ENCODE measurements at regions not wholly inside any gene's neighbourhood (a gene's known extent, or its start where the extent isn't known, plus 50 kb on each side); places are given as distances from the start of the nearest gene placed in this dataset.
A peak's percentile ranks its signal among the peaks of the same experiment; 100 is the strongest.

DNA sequence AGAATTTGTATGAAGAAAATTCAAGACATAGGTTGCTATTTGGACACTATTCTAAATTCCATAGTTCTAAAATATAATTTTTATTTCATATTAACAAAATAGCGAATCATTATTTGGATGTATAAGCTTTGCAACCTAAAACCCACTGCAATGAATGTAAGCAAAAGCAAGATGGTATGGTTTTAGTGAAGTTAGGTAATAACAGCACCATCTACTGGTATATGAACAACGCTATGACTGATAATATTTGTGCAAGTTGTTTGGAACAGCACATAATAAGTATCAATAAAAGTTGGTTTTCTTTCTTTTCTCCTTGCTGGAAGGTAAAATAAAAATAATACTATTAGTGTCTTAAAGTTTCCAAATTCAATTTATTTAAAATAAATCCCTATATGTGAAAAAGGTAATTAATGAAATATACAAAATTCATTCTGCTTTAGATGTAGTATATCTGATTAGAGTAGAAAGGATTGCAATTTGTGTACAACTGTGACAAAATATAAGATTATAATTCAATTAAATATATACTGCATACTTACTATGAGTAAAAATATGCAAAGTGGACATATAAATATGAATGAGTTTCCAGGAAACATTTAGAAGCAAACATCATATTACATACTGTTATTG lies 79.0 kb upstream of the LSM8 start:
- DNase-seq, result no peak
- Histone ChIP-seq H3K36me3 (ENCODE audit: low read depth) (no peaks in the 10 kb centered on the region), H3K4me3 (no peak overlapping the region), H3K4me1 (ENCODE audit: low read depth) (no peaks in the 10 kb centered on the region), H3K9me3 (no peaks in the 10 kb centered on the region)
- peak; percentile 44 for ATAC-seq
- intact Hi-C loops (cut with DNase I, micrococcal nuclease), result no loop called here
- TF ChIP-seq, protein P1, sequence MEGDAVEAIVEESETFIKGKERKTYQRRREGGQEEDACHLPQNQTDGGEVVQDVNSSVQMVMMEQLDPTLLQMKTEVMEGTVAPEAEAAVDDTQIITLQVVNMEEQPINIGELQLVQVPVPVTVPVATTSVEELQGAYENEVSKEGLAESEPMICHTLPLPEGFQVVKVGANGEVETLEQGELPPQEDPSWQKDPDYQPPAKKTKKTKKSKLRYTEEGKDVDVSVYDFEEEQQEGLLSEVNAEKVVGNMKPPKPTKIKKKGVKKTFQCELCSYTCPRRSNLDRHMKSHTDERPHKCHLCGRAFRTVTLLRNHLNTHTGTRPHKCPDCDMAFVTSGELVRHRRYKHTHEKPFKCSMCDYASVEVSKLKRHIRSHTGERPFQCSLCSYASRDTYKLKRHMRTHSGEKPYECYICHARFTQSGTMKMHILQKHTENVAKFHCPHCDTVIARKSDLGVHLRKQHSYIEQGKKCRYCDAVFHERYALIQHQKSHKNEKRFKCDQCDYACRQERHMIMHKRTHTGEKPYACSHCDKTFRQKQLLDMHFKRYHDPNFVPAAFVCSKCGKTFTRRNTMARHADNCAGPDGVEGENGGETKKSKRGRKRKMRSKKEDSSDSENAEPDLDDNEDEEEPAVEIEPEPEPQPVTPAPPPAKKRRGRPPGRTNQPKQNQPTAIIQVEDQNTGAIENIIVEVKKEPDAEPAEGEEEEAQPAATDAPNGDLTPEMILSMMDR (IDR thresholded peaks at IDR 0.05), result no peak

GRCh38 chr7:118109607-118110006 lies 74.4 kb upstream of the LSM8 start:
- Histone ChIP-seq H3K4me1 (ENCODE audit: low read depth) (no peaks in the 10 kb centered on the region), H3K36me3 (ENCODE audit: low read depth) (no peaks in the 10 kb centered on the region), H3K4me3 (no peak overlapping the region), H3K9me3 (no peaks in the 10 kb centered on the region)
- no peak for DNase-seq
- intact Hi-C loops (cut with DNase I, micrococcal nuclease), result no loop called here
- TF ChIP-seq, protein P1 (IDR thresholded peaks at IDR 0.05), result no peak
- ATAC-seq, result peak; percentile 67

DNA sequence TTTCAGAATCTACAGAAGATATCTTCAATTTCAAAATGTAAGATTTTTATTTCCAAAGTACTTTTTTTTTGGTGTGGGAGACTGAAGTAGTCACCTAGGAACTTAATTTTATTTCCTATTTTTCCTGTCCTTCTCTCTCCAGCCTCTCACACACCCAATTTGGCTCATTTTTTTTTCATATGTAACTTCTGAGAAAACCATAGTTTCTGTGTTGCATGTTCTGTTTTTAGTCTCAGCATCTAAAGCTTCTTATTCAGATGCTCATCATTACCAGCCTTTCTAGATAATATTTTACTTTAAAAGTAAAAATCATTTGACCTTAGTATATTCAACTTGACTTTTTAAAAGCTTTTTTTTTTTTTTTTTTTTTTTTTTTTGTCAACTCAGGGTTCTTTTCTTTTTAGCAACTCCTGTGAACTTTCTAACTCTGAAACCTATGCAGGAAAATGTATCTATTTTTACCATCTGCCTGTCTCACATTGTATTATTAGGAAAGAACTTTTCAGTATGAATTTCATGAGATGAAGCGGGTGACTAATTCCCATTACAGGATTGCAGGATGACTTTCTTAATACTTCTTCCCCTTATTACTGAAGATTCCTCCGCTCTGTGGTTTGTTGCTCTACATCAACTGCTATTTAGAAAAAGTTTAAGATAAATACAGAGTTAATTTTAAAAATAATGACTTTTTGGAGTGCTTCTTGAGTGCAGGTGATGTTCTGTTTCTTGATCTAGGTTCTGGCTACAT lies 73.6 kb upstream of the LSM8 start:
- Histone ChIP-seq H3K4me3 (no peak overlapping the region), H3K9me3 (no peaks in the 10 kb centered on the region), H3K36me3 (ENCODE audit: low read depth) (no peaks in the 10 kb centered on the region), H3K4me1 (ENCODE audit: low read depth) (no peaks in the 10 kb centered on the region)
- ATAC-seq (no peak), DNase-seq (no peak)
- intact Hi-C loops (cut with DNase I, micrococcal nuclease), result no loop called here
- TF ChIP-seq, protein P1 (IDR thresholded peaks at IDR 0.05), result no peak

DNA sequence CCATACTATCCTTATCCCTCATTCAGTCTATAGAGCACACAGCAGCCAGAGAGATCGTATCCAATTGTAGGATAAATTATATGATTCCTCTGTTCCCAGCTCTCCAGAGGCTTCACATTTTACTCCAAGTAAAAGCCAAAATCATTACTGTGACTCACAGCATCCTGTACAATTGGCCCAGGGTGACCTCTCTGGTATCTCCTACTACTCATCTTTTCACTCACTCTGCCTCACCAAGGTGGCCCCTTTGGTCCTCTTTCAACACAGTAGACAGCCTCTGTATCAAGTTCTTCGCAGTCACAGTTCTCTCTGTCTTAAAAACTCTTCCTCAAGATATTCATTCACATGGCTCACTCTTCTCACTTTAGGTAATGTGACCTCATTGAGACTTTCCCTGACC lies 72.6 kb upstream of the LSM8 start:
- TF ChIP-seq, protein P1 (IDR thresholded peaks at IDR 0.05), result no peak
- no peak overlapping the region for H3K4me3 ChIP-seq
- intact Hi-C loops (cut with DNase I, micrococcal nuclease), result no loop called here

GRCh38 chr7:118114175-118114574 lies 69.8 kb upstream of the LSM8 start:
- TF ChIP-seq, protein P1 (IDR thresholded peaks at IDR 0.05), result no peak
- intact Hi-C loops (cut with DNase I, micrococcal nuclease), result no loop called here
- ATAC-seq (no peak), DNase-seq (no peak)
- Histone ChIP-seq H3K36me3 (ENCODE audit: low read depth) (no peaks in the 10 kb centered on the region), H3K4me1 (ENCODE audit: low read depth) (no peaks in the 10 kb centered on the region), H3K9me3 (no peaks in the 10 kb centered on the region), H3K4me3 (no peak overlapping the region)

More for the DNA sequence above, 72.6 kb upstream of the LSM8 start:
- DNase-seq (no peak), ATAC-seq (no peak)
- no peaks in the 10 kb centered on the region for H3K4me1 ChIP-seq (ENCODE audit: low read depth)
- H3K9me3 ChIP-seq, result no peaks in the 10 kb centered on the region
- no peaks in the 10 kb centered on the region for H3K36me3 ChIP-seq (ENCODE audit: low read depth)
